B cell (primary cell): ENCODE measurements at regions not wholly inside any gene's neighbourhood (a gene's known extent, or its start where the extent isn't known, plus 50 kb on each side); places are given as distances from the start of the nearest gene placed in this dataset.

Experiments used
- ATAC-seq: fragments of 200-7000 bp; cut with Tn5 transposase; one replicate; pipeline ENCODE4 v1.10.0; 2021; ENCODE audit warnings: low read depth, mild to moderate bottlenecking, moderate number of reproducible peaks, moderate library complexity
- CTCF ChIA-PET: fragments of 350-600 bp; sonication (Branson Sonifier 250); formaldehyde crosslinking; loops from one replicate; lab custom pipeline; 2021; ENCODE audit warnings: antibody characterized with exemption, inconsistent platforms; lab: Charles Lee
- POLR2A ChIA-PET: fragments of 350-600 bp; sonication (Branson Sonifier 250); formaldehyde crosslinking; loops from one replicate; lab custom pipeline; 2021; ENCODE audit warnings: antibody characterized with exemption; lab: Charles Lee
- DNase-seq: peaks from one replicate; pipeline ENCODE4 v3.0.0; 2013
- H2AFZ ChIP-seq: 2 replicates; pipeline ENCODE4 v1.6.1; 2012; ENCODE audit warnings: mild to moderate bottlenecking, low read depth, low read length; ENCODE audit not compliant: insufficient read depth, poor library complexity, severe bottlenecking
- H3K27ac ChIP-seq, 2 donors: 1 replicate in 1 of 2; 2 replicates in 1 of 2; pipeline ENCODE4 v1.5.1; 2012 to 2013; ENCODE audit warnings: low read length in 2 of 2, mild to moderate bottlenecking in 2 of 2, moderate library complexity in 1 of 2
- H3K27me3 ChIP-seq, 4 experiments: fragments of 200-600 bp in 1 of 4; sonication (generic) in 1 of 4; replicated peaks in 1 of 4; 1 replicate in 2 of 4; 2 replicates in 2 of 4; pipeline versions ENCODE4 v1.6.1 to v1.7.0; 2013 to 2016; ENCODE audit warnings: low read length in 3 of 4, mild to moderate bottlenecking in 2 of 4, mixed read lengths in 1 of 4, moderate library complexity in 1 of 4; ENCODE audit not compliant: insufficient read depth in 4 of 4, control insufficient read depth in 3 of 4; ENCODE audit errors: control extremely low read depth in 1 of 4
- H3K36me3 ChIP-seq, 2 experiments: replicated peaks in 1 of 2; 1 replicate in 1 of 2; 2 replicates in 1 of 2; pipeline versions ENCODE4 v1.6.1 to v1.7.1; 2013; ENCODE audit warnings: low read length in 1 of 2; ENCODE audit not compliant: insufficient read depth in 2 of 2, control insufficient read depth in 1 of 2; ENCODE audit errors: control extremely low read depth in 1 of 2, extremely low read depth in 1 of 2
- H3K4me1 ChIP-seq, 2 donors: fragments of 200-600 bp in 1 of 2; sonication (generic) in 1 of 2; 1 replicate in 1 of 2; 2 replicates in 1 of 2; pipeline versions ENCODE4 v1.5.1 to v1.6.1; 2013 to 2017; ENCODE audit warnings: low read length in 2 of 2; ENCODE audit not compliant: control insufficient read depth in 2 of 2, insufficient read depth in 2 of 2
- H3K4me2 ChIP-seq: replicated peaks from 2 replicates; pipeline ENCODE3; 2012; ENCODE audit warnings: mild to moderate bottlenecking, low read depth, low read length; ENCODE audit not compliant: poor library complexity, severe bottlenecking
- H3K4me3 ChIP-seq, 5 experiments: fragments of 200-600 bp in 1 of 5; sonication (generic) in 1 of 5; 1 replicate in 3 of 5; 2 replicates in 2 of 5; pipeline versions ENCODE4 v1.5.1 to v1.7.0; 2011 to 2016; ENCODE audit warnings: low read length in 4 of 5, mild to moderate bottlenecking in 4 of 5, low read depth in 2 of 5, control low read depth in 1 of 5, moderate library complexity in 1 of 5; ENCODE audit not compliant: insufficient read depth in 1 of 5; ENCODE audit errors: control extremely low read depth in 1 of 5, extremely low read depth in 1 of 5
- H3K79me2 ChIP-seq: fragments of 200-600 bp; sonication (generic); one replicate; pipeline ENCODE4 v1.6.0; 2016; ENCODE audit warnings: low read length; ENCODE audit not compliant: control insufficient read depth, insufficient read depth
- H3K9ac ChIP-seq: fragments of 200-600 bp; sonication (generic); 2 replicates; pipeline ENCODE4 v1.6.1; 2017; ENCODE audit warnings: mild to moderate bottlenecking, low read length, moderate library complexity
- H3K9me3 ChIP-seq, 3 donors: one replicate each; pipeline versions ENCODE4 v1.6.1 to v1.7.1; 2013; ENCODE audit warnings: low read length in 2 of 3; ENCODE audit not compliant: control insufficient read depth in 2 of 3, insufficient read depth in 1 of 3; ENCODE audit errors: control extremely low read depth in 1 of 3
- H4K20me1 ChIP-seq: 2 replicates; pipeline ENCODE4 v1.6.0; 2012; ENCODE audit warnings: mild to moderate bottlenecking, low read length; ENCODE audit not compliant: insufficient read depth, control insufficient read depth, poor library complexity, severe bottlenecking
- H3K27ac Mint-ChIP-seq: one replicate; pipeline ENCODE4 v1.8.0; 2021; ENCODE audit warnings: mixed read lengths
- H3K27me3 Mint-ChIP-seq: one replicate; pipeline ENCODE4 v1.8.0; 2021; ENCODE audit warnings: mixed read lengths
- H3K4me1 Mint-ChIP-seq: one replicate; pipeline ENCODE4 v1.8.0; 2021; ENCODE audit warnings: mixed read lengths
- H3K4me3 Mint-ChIP-seq: one replicate; pipeline ENCODE4 v1.8.0; 2021; ENCODE audit warnings: mixed read lengths
- H3K9me3 Mint-ChIP-seq: one replicate; pipeline ENCODE4 v1.8.0; 2022; ENCODE audit warnings: mixed read lengths; ENCODE audit not compliant: insufficient read depth
- EZH2 ChIP-seq: IDR thresholded peaks from 2 replicates; pipeline ENCODE4 v1.6.1; 2012; ENCODE audit warnings: borderline replicate concordance, low read depth, mild to moderate bottlenecking, moderate library complexity, low read length; ENCODE audit not compliant: insufficient read depth, poor library complexity, severe bottlenecking
- WGBS: methylation state at CpG from one replicate; pipeline ENCODE4 v1.1.5; 2013; ENCODE audit warnings: missing lambda C conversion rate; ENCODE audit not compliant: insufficient coverage; 5-methylcytosine and 5-hydroxymethylcytosine counted together
- intact Hi-C: fragments of 100-400 bp; cut with micrococcal nuclease; formaldehyde crosslinking; loops from one replicate; pipeline ENCODE4 v1.10.0; 2022
- TF ChIP-seq, protein P1 (sequence below): fragments of 200-600 bp; IDR thresholded peaks from one replicate; pipeline ENCODE4 v1.8.0; 2022; ENCODE audit warnings: antibody characterized with exemption, mild to moderate bottlenecking

DNA sequence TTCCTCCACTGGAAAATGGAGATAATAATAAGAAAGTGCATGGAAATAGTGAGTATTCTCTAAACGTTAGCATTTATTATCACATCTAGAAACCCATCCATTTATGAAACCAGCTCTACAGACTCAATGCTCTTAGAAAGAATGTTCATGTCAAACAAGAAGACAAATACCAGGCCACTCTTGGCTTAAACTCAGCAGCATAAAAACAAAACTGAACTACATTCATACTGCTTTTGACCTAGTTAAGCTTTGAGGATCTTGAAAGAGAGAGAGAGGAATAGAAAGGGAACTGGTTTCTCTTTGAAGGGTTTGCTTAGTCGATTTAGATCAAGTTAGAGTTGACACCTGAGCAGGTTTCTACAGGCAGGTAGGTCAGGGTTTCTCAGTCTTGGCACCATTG, 332.9 kb upstream of the PRKCQ start:
- 22% methylated on average over 1 of the region's 2 CpGs for WGBS
- Histone ChIP-seq H3K4me3 (no peak overlapping the region), H4K20me1 (no peaks in the 10 kb centered on the region), H3K27me3 (peaks cover 0 to 4% (median 0%) of the 10 kb centered on the region in 4 experiments), H3K27ac (no peak overlapping the region), H3K36me3 (no peaks in the 10 kb centered on the region), H3K4me2 (no peak overlapping the region), H3K4me1 (peaks cover 8 to 19% of the 10 kb centered on the region in 2 donors), H2AFZ (no peak overlapping the region), H3K9ac (no peak overlapping the region), H3K9me3 (peaks cover 0 to 4% (median 0%) of the 10 kb centered on the region in 3 donors), H3K79me2 (no peaks in the 10 kb centered on the region)
- Mint-ChIP-seq H3K27ac (no peak overlapping the region), H3K27me3 (no peaks in the 10 kb centered on the region), H3K4me1 (peaks cover 11% of the 10 kb centered on the region), H3K9me3 (no peaks in the 10 kb centered on the region), H3K4me3 (no peak overlapping the region)
- CTCF ChIA-PET = no interaction called here
- DNase-seq (no peak), ATAC-seq (no peak)
- intact Hi-C loops = no loop called here
- TF ChIP-seq EZH2 = no peak
- TF ChIP-seq, protein P1, sequence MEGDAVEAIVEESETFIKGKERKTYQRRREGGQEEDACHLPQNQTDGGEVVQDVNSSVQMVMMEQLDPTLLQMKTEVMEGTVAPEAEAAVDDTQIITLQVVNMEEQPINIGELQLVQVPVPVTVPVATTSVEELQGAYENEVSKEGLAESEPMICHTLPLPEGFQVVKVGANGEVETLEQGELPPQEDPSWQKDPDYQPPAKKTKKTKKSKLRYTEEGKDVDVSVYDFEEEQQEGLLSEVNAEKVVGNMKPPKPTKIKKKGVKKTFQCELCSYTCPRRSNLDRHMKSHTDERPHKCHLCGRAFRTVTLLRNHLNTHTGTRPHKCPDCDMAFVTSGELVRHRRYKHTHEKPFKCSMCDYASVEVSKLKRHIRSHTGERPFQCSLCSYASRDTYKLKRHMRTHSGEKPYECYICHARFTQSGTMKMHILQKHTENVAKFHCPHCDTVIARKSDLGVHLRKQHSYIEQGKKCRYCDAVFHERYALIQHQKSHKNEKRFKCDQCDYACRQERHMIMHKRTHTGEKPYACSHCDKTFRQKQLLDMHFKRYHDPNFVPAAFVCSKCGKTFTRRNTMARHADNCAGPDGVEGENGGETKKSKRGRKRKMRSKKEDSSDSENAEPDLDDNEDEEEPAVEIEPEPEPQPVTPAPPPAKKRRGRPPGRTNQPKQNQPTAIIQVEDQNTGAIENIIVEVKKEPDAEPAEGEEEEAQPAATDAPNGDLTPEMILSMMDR = no peak
- POLR2A ChIA-PET = no interaction called here

DNA sequence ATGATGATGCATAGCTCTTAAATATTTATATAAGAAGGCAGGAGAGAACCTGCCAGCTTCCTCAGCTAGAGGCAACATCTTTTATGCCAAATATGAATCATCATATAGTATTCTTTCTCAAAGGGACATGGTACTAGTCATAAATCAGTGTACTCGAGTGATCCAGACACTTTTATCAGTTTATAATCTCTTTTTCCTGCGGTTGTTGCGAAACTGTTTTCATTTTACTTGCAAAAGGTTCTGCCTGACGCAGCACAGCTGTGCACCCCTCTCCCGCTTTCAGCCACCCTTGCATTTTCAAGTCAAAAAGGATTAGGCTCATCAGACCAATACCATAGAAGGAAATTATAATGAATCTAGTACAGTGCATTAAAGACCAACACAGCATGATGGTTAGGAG, 332.3 kb upstream of the PRKCQ start:
- no peak overlapping the region for H3K4me3 Mint-ChIP-seq
- Histone ChIP-seq H3K36me3 (no peaks in the 10 kb centered on the region), H3K9me3 (peaks cover 0 to 4% (median 0%) of the 10 kb centered on the region in 3 donors), H3K9ac (no peak overlapping the region), H3K27ac (no peak overlapping the region), H2AFZ (no peak overlapping the region), H3K4me2 (no peak overlapping the region), H4K20me1 (no peaks in the 10 kb centered on the region), H3K4me3 (no peak overlapping the region), H3K4me1 (peaks cover 8 to 19% of the 10 kb centered on the region in 2 donors), H3K79me2 (no peaks in the 10 kb centered on the region), H3K27me3 (peaks cover 0 to 4% (median 0%) of the 10 kb centered on the region in 4 experiments)
- TF ChIP-seq, protein P1 = no peak
- TF ChIP-seq EZH2 = no peak
- no peaks in the 10 kb centered on the region for H3K27me3 Mint-ChIP-seq
- H3K27ac Mint-ChIP-seq = no peak overlapping the region
- ChIA-PET POLR2A (no interaction called here), CTCF (interaction anchor here (2.0 kb wide), 1 partner anchor 8 kb away, joined by 6 read pairs; no protein-coding TSS in a partner anchor)
- intact Hi-C loops = no loop called here
- H3K9me3 Mint-ChIP-seq = no peaks in the 10 kb centered on the region
- ATAC-seq = no peak
- 40% methylated on average over 1 of the region's 5 CpGs for WGBS
- DNase-seq = no peak
- peaks cover 11% of the 10 kb centered on the region for H3K4me1 Mint-ChIP-seq
